DOHH2 (cell line): ENCODE measurements at regions not wholly inside any gene's neighbourhood (a gene's known extent, or its start where the extent isn't known, plus 50 kb on each side); places are given as distances from the start of the nearest gene placed in this dataset.

ENCODE experiments used
- H3F3A ChIP-seq: fragments of 200-600 bp; sonication (generic), shearing (Covaris generic); 2 replicates; pipeline ENCODE4 v1.6.0; 2016; ENCODE audit warnings: antibody characterized with exemption, mild to moderate bottlenecking; ENCODE audit not compliant: control insufficient read depth, insufficient read depth
- H3K27ac ChIP-seq: fragments of 200-600 bp; sonication (generic); 2 replicates; pipeline ENCODE4 v1.5.1; 2014; ENCODE audit warnings: low read depth, mild to moderate bottlenecking, low read length, moderate library complexity
- H3K27me3 ChIP-seq: fragments of 200-600 bp; sonication (generic); 2 replicates; pipeline ENCODE4 v1.6.1; 2014; ENCODE audit warnings: mild to moderate bottlenecking, low read length, mixed read lengths; ENCODE audit not compliant: control insufficient read depth
- H3K36me3 ChIP-seq: fragments of 200-600 bp; sonication (generic); 2 replicates; pipeline ENCODE4 v1.6.1; 2014; ENCODE audit warnings: mild to moderate bottlenecking, low read length, moderate library complexity, mixed read lengths; ENCODE audit not compliant: control insufficient read depth
- H3K4me1 ChIP-seq: fragments of 200-600 bp; sonication (generic); 2 replicates; pipeline ENCODE4 v1.6.1; 2014; ENCODE audit warnings: mild to moderate bottlenecking, low read length, mixed read lengths; ENCODE audit not compliant: control insufficient read depth
- H3K4me2 ChIP-seq: fragments of 200-600 bp; sonication (generic); 2 replicates; pipeline ENCODE4 v1.6.0; 2014; ENCODE audit warnings: mild to moderate bottlenecking, low read length, moderate library complexity
- H3K4me3 ChIP-seq: fragments of 200-600 bp; sonication (generic); 2 replicates; pipeline ENCODE4 v1.5.1; 2014; ENCODE audit warnings: mild to moderate bottlenecking, low read length, mixed read lengths
- H3K79me2 ChIP-seq: fragments of 200-600 bp; sonication (generic); 2 replicates; pipeline ENCODE4 v1.6.1; 2014; ENCODE audit warnings: mild to moderate bottlenecking, low read length, mixed read lengths; ENCODE audit not compliant: control insufficient read depth
- H3K9me2 ChIP-seq: fragments of 200-600 bp; sonication (generic); replicated peaks from 2 replicates; pipeline ENCODE4 v1.6.1; 2014; ENCODE audit warnings: mild to moderate bottlenecking, low read length, mixed read lengths; ENCODE audit not compliant: control insufficient read depth
- H3K9me3 ChIP-seq: fragments of 200-600 bp; sonication (generic); 2 replicates; pipeline ENCODE4 v1.6.1; 2014; ENCODE audit warnings: antibody characterized with exemption, low read length, mixed read lengths; ENCODE audit not compliant: control insufficient read depth, insufficient read depth
- H4K20me1 ChIP-seq: fragments of 200-600 bp; sonication (generic); 2 replicates; pipeline ENCODE4 v1.6.0; 2014; ENCODE audit warnings: low read depth, mild to moderate bottlenecking, antibody characterized with exemption, low read length, moderate library complexity; ENCODE audit not compliant: control insufficient read depth, insufficient read depth
- EZH2phosphoT487 ChIP-seq: fragments of 200-600 bp; sonication (generic); IDR thresholded peaks from 2 replicates; pipeline ENCODE4 v1.6.1; 2017; ENCODE audit warnings: borderline replicate concordance, mild to moderate bottlenecking, antibody characterized with exemption, low read length, moderate library complexity, mixed read lengths
- TF ChIP-seq, protein P1 (sequence below): fragments of 200-600 bp; sonication (generic); IDR thresholded peaks from one replicate; pipeline ENCODE4 v1.5.1; 2014; ENCODE audit warnings: antibody characterized with exemption, mild to moderate bottlenecking, low read depth, low read length; ENCODE audit not compliant: poor library complexity, severe bottlenecking

DNA sequence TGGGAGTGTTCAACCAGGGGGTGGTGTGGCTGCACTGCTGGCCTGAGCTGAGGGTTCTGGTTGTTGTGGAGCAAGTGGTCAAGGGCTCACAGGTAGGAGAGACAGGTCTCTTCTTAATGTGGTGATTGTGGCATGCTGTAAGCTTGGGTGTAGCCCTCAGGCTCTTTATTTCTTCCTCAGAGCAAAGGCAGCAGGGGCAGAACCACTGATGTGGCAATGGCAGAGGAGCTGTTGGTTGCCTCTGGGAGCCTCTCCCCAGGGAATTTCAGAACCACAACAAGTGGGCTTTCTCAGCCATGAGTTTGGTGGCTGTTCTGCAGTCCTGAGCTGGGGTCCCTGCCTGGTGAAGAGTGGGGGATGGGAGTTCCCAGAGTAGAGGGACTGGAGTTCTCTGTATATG, 1017.2 kb downstream of the SH3BGRL start:
- H3K27ac ChIP-seq: no peak overlapping the region
- TF ChIP-seq, protein P1, sequence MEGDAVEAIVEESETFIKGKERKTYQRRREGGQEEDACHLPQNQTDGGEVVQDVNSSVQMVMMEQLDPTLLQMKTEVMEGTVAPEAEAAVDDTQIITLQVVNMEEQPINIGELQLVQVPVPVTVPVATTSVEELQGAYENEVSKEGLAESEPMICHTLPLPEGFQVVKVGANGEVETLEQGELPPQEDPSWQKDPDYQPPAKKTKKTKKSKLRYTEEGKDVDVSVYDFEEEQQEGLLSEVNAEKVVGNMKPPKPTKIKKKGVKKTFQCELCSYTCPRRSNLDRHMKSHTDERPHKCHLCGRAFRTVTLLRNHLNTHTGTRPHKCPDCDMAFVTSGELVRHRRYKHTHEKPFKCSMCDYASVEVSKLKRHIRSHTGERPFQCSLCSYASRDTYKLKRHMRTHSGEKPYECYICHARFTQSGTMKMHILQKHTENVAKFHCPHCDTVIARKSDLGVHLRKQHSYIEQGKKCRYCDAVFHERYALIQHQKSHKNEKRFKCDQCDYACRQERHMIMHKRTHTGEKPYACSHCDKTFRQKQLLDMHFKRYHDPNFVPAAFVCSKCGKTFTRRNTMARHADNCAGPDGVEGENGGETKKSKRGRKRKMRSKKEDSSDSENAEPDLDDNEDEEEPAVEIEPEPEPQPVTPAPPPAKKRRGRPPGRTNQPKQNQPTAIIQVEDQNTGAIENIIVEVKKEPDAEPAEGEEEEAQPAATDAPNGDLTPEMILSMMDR: no peak
- no peak for TF ChIP-seq EZH2phosphoT487

DNA sequence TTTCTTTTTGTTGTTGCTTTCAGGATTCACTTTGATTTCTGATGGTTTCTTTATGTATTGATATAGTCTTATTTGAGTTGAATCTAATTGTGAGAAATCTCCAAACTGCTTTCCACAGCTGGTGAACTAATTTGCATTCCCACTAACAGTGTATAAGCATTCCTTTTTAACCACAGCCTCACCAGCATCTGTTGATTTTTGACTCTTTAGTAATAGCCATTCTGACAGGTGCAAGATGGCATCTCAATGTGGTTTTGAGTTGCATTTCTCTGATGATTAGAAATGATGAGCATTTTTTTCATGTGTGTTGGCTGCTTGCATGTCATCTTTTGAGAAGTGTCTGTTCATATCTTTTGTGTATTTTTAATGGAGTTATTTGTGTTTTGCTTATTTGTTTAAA, 1023.1 kb downstream of the SH3BGRL start:
- Histone ChIP-seq H3K27ac (no peak overlapping the region), H3K27me3 (no peaks in the 10 kb centered on the region), H3F3A (no peaks in the 10 kb centered on the region), H3K36me3 (no peaks in the 10 kb centered on the region), H3K4me2 (no peak overlapping the region), H3K9me3 (no peaks in the 10 kb centered on the region), H4K20me1 (no peaks in the 10 kb centered on the region), H3K79me2 (no peaks in the 10 kb centered on the region), H3K9me2 (no peaks in the 10 kb centered on the region), H3K4me3 (no peak overlapping the region), H3K4me1 (no peaks in the 10 kb centered on the region)
- no peak for TF ChIP-seq EZH2phosphoT487
- TF ChIP-seq, protein P1: no peak

More for the DNA sequence above, 1017.2 kb downstream of the SH3BGRL start:
- no peaks in the 10 kb centered on the region for H3K9me2 ChIP-seq
- H3K4me1 ChIP-seq: no peaks in the 10 kb centered on the region
- H4K20me1 ChIP-seq: no peaks in the 10 kb centered on the region
- no peaks in the 10 kb centered on the region for H3K36me3 ChIP-seq
- no peaks in the 10 kb centered on the region for H3K27me3 ChIP-seq
- H3K79me2 ChIP-seq: no peaks in the 10 kb centered on the region
- no peak overlapping the region for H3K4me2 ChIP-seq
- H3K4me3 ChIP-seq: no peak overlapping the region
- H3F3A ChIP-seq: no peaks in the 10 kb centered on the region
- no peaks in the 10 kb centered on the region for H3K9me3 ChIP-seq

DNA sequence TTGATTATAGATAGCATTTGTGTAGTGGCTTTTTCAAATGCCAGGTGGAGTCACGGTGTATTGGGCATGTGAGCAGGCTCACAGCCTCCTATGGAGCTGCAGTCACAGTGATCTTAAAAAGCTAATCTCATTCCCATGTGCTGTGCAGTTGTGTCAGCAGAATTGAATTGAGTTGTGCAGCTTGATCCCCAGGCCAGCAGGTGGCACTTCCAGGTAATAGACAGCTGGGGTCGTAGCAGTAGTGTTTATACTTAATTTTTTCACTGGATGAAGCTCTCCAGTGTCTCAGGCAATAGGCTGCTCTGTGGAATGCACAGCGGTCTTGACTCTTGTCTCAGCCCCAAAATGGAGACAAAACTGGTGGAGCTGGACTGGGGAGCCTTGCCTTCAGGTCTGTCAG, 1028.1 kb downstream of the SH3BGRL start:
- TF ChIP-seq, protein P1: no peak
- no peak for TF ChIP-seq EZH2phosphoT487
- Histone ChIP-seq H3K27me3 (no peaks in the 10 kb centered on the region), H3K9me3 (no peaks in the 10 kb centered on the region), H4K20me1 (no peaks in the 10 kb centered on the region), H3K27ac (no peak overlapping the region), H3K9me2 (no peaks in the 10 kb centered on the region), H3F3A (no peaks in the 10 kb centered on the region), H3K79me2 (no peaks in the 10 kb centered on the region), H3K4me1 (no peaks in the 10 kb centered on the region), H3K4me2 (no peak overlapping the region), H3K4me3 (no peak overlapping the region), H3K36me3 (no peaks in the 10 kb centered on the region)

DNA sequence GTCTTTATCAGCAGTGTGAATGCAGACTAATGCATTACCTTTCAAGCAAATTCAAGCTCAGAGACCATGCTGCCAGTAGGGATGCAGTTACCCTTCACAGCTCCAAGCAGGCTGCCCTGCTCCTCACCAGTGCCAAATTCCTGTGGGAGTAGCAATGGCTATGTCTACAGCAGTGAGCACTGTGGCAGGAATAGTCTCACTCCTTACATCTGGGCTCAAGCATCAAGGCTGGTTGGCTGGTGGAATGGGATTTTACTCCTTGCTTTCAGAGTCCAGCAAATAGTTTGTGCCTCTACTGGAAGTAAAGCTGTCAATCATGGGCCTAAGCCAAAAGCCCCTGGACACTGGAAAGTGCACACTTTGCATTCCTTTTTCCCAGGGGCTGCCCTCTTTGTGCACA, 1030.8 kb downstream of the SH3BGRL start:
- Histone ChIP-seq H3K9me3 (no peaks in the 10 kb centered on the region), H3K36me3 (no peaks in the 10 kb centered on the region)

More for the DNA sequence above, 1030.8 kb downstream of the SH3BGRL start:
- H3K27me3 ChIP-seq: no peaks in the 10 kb centered on the region
- no peaks in the 10 kb centered on the region for H4K20me1 ChIP-seq
- no peaks in the 10 kb centered on the region for H3K79me2 ChIP-seq
- H3F3A ChIP-seq: no peaks in the 10 kb centered on the region
- no peaks in the 10 kb centered on the region for H3K9me2 ChIP-seq
- H3K4me3 ChIP-seq: no peak overlapping the region
- no peak for TF ChIP-seq EZH2phosphoT487
- TF ChIP-seq, protein P1: no peak
- no peaks in the 10 kb centered on the region for H3K4me1 ChIP-seq
- no peak overlapping the region for H3K27ac ChIP-seq
- H3K4me2 ChIP-seq: no peak overlapping the region
